KMS-11 (cell line): ENCODE measurements at regions not wholly inside any gene's neighbourhood (a gene's known extent, or its start where the extent isn't known, plus 50 kb on each side); places are given as distances from the start of the nearest gene placed in this dataset.

Source experiments
- H2AFZ ChIP-seq: fragments of 200-600 bp; sonication (generic); 2 replicates; pipeline ENCODE4 v1.6.1; 2016; ENCODE audit warnings: antibody characterized with exemption, mixed run types, low read depth
- H3K27ac ChIP-seq: fragments of 200-600 bp; sonication (generic); 2 replicates; pipeline ENCODE4 v1.6.1; 2016; ENCODE audit warnings: mild to moderate bottlenecking, mixed run types
- H3K27me3 ChIP-seq: fragments of 200-600 bp; sonication (generic); 2 replicates; pipeline ENCODE4 v1.6.1; 2017; ENCODE audit warnings: mild to moderate bottlenecking, low read depth, mixed run types, moderate library complexity; ENCODE audit not compliant: insufficient read depth
- H3K36me3 ChIP-seq: fragments of 200-600 bp; sonication (generic); 2 replicates; pipeline ENCODE4 v1.6.1; 2017; ENCODE audit warnings: mild to moderate bottlenecking, mixed run types; ENCODE audit not compliant: insufficient read depth
- H3K4me1 ChIP-seq: fragments of 200-600 bp; sonication (generic); 2 replicates; pipeline ENCODE4 v1.6.1; 2016; ENCODE audit warnings: mild to moderate bottlenecking, low read depth, mixed run types; ENCODE audit not compliant: poor library complexity, severe bottlenecking
- H3K4me2 ChIP-seq: fragments of 200-600 bp; sonication (generic); 2 replicates; pipeline ENCODE4 v1.7.0; 2016; ENCODE audit warnings: mild to moderate bottlenecking, mixed run types
- H3K4me3 ChIP-seq: fragments of 200-600 bp; sonication (generic); IDR thresholded peaks from 2 replicates; pipeline ENCODE4 v1.6.1; 2017; ENCODE audit warnings: low read depth, low read length, mixed read lengths; ENCODE audit not compliant: insufficient read depth
- H3K79me2 ChIP-seq: fragments of 200-600 bp; sonication (generic); 2 replicates; pipeline ENCODE4 v1.6.1; 2016; ENCODE audit warnings: low read depth, mixed run types; ENCODE audit not compliant: insufficient read depth
- H3K9ac ChIP-seq: fragments of 200-600 bp; sonication (generic); 2 replicates; pipeline ENCODE4 v1.6.1; 2016; ENCODE audit warnings: mild to moderate bottlenecking, mixed run types
- H4K20me1 ChIP-seq: fragments of 200-600 bp; sonication (generic); 2 replicates; pipeline ENCODE4 v1.6.1; 2016; ENCODE audit warnings: mild to moderate bottlenecking, mixed run types; ENCODE audit not compliant: insufficient read depth
- TF ChIP-seq, protein P1 (sequence below): fragments of 200-600 bp; sonication (generic); conservative IDR thresholded peaks from 2 replicates; pipeline ENCODE4 v1.6.1; 2017; ENCODE audit warnings: low read depth, mild to moderate bottlenecking, antibody characterized with exemption, low read length, moderate library complexity, mixed read lengths

DNA sequence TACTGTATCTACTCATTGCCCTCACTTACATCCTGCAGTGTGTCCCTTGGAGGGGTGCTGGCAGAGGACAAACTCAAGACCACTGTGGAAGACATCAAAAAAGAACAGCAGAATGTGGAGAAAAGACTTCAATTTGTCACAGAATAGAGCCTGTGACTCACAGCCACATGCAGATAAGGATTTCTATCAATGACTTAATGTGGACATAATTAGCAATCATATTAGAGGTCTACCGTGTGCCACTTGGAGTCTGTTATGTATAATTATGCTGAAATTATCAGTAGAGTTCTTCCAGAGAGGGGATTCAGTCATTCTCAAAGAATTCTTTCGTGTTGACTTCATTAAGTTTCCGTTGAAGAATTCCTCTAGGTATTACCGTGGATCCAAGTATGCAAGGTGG is 473.5 kb downstream of the MIAT start:
- Histone ChIP-seq H3K36me3 (no peaks in the 10 kb centered on the region), H3K9ac (no peak overlapping the region), H3K4me1 (no peaks in the 10 kb centered on the region), H3K4me2 (no peak overlapping the region), H2AFZ (no peak overlapping the region), H3K27ac (no peak overlapping the region), H3K79me2 (no peaks in the 10 kb centered on the region), H3K27me3 (peaks cover 15% of the 10 kb centered on the region; the same call in 1 of the 2 replicates), H3K4me3 (no peak overlapping the region), H4K20me1 (no peaks in the 10 kb centered on the region)
- TF ChIP-seq, protein P1, sequence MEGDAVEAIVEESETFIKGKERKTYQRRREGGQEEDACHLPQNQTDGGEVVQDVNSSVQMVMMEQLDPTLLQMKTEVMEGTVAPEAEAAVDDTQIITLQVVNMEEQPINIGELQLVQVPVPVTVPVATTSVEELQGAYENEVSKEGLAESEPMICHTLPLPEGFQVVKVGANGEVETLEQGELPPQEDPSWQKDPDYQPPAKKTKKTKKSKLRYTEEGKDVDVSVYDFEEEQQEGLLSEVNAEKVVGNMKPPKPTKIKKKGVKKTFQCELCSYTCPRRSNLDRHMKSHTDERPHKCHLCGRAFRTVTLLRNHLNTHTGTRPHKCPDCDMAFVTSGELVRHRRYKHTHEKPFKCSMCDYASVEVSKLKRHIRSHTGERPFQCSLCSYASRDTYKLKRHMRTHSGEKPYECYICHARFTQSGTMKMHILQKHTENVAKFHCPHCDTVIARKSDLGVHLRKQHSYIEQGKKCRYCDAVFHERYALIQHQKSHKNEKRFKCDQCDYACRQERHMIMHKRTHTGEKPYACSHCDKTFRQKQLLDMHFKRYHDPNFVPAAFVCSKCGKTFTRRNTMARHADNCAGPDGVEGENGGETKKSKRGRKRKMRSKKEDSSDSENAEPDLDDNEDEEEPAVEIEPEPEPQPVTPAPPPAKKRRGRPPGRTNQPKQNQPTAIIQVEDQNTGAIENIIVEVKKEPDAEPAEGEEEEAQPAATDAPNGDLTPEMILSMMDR: no peak

DNA sequence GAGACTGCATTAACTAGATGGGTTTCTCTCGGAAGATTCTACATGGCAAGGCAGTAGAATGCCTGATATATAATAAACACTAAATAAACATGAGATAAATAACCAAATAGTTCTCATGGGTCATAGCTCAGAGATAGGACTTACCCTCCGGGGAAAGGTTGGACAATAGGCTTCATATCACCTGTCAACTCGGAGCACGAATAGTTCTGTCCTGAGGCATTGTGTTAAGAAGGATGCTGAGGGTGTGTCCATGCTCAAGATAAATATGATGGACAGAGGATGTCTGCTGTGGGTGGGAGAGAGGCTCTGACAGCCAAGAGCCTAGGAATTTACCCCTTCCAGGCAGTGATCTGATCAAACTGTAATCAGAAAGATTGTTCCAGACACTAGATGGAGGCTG is 474.0 kb downstream of the MIAT start:
- Histone ChIP-seq H3K79me2 (no peaks in the 10 kb centered on the region), H3K36me3 (no peaks in the 10 kb centered on the region), H3K4me3 (no peak overlapping the region), H3K4me1 (no peaks in the 10 kb centered on the region), H3K9ac (no peak overlapping the region), H4K20me1 (no peaks in the 10 kb centered on the region), H3K4me2 (no peak overlapping the region), H3K27me3 (peaks cover 15% of the 10 kb centered on the region; the same call in 1 of the 2 replicates), H2AFZ (no peak overlapping the region), H3K27ac (no peak overlapping the region)
- TF ChIP-seq, protein P1: no peak

- H3K4me2 ChIP-seq: no peak overlapping the region
- no peak overlapping the region for H3K9ac ChIP-seq
- no peaks in the 10 kb centered on the region for H3K79me2 ChIP-seq
- no peaks in the 10 kb centered on the region for H3K36me3 ChIP-seq
- H3K27me3 ChIP-seq: peaks cover 9% of the 10 kb centered on the region; the same call in 1 of the 2 replicates
- no peaks in the 10 kb centered on the region for H4K20me1 ChIP-seq
- H3K27ac ChIP-seq: no peak overlapping the region
- no peaks in the 10 kb centered on the region for H3K4me1 ChIP-seq
- TF ChIP-seq, protein P1: no peak
- no peak overlapping the region for H3K4me3 ChIP-seq
- no peak overlapping the region for H2AFZ ChIP-seq
Observed at GRCh38 chr22:27132400-27132799, 475.0 kb downstream of the MIAT start.

DNA sequence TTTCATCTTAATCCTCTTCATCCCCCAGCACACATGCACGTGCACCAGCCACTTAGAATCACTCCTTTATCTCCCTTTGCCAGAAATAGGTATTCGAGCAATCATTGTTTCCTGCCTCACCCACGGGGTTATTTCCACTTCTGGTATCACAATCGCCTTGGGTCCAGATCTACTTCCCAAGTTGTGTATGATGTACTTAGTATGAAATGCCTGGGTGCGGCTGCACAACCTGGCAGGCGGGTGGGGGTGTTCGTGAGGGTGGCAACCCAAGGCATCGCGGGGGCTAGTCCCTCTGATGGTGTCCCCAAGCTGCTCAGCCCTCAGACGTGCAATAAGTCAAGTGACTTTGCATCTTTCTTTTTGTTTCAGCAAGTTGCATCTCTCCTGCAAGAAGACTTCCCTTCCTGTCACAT is 475.6 kb downstream of the MIAT start:
- Histone ChIP-seq H2AFZ (no peak overlapping the region), H3K4me2 (no peak overlapping the region), H3K27ac (no peak overlapping the region)

More for the DNA sequence above, 475.6 kb downstream of the MIAT start:
- TF ChIP-seq, protein P1: no peak
- Histone ChIP-seq H3K9ac (no peak overlapping the region), H3K4me1 (no peaks in the 10 kb centered on the region), H3K27me3 (peaks cover 9% of the 10 kb centered on the region; the same call in 1 of the 2 replicates), H4K20me1 (no peaks in the 10 kb centered on the region), H3K79me2 (no peaks in the 10 kb centered on the region), H3K36me3 (no peaks in the 10 kb centered on the region), H3K4me3 (no peak overlapping the region)
